GM04504 (cell line): ENCODE measurements at regions not wholly inside any gene's neighbourhood (a gene's known extent, or its start where the extent isn't known, plus 50 kb on each side); places are given as distances from the start of the nearest gene placed in this dataset.
"Not testable (repeated sequence)": the region's sequence is repeated elsewhere in the genome, so short reads cannot be mapped to it uniquely, and the experiment has no call there.

Experiments
- DNase-seq: peaks from one replicate; pipeline ENCODE4 v3.0.0-alpha.2; 2012; ENCODE audit warnings: low read depth

- no peak for DNase-seq
Measured at GRCh38 chr14:59116984-59117415, 71.5 kb upstream of the DAAM1 start.

- DNase-seq: no peak
Measured at GRCh38 chr14:59117754-59118528, 70.5 kb upstream of the DAAM1 start.

- no peak for DNase-seq
Measured at GRCh38 chr14:59120921-59121320, 67.5 kb upstream of the DAAM1 start.

GRCh38 chr14:59123531-59123930 lies 64.9 kb upstream of the DAAM1 start:
- DNase-seq: no peak

- no peak for DNase-seq
Measured at GRCh38 chr14:59123975-59124374, 64.5 kb upstream of the DAAM1 start.

GRCh38 chr14:59125156-59125555 lies 63.3 kb upstream of the DAAM1 start:
- DNase-seq: no peak

GRCh38 chr14:59126714-59127436 lies 61.6 kb upstream of the DAAM1 start:
- DNase-seq: no peak

GRCh38 chr14:59127437-59127732 lies 61.1 kb upstream of the DAAM1 start:
- no peak for DNase-seq

GRCh38 chr14:59130462-59130861 lies 58.0 kb upstream of the DAAM1 start:
- DNase-seq: no peak

- DNase-seq: no peak
Measured at GRCh38 chr14:59131938-59132795, 56.3 kb upstream of the DAAM1 start.

- no peak for DNase-seq
Measured at GRCh38 chr14:59132796-59133494, 55.5 kb upstream of the DAAM1 start.

GRCh38 chr14:59133709-59134108 lies 54.8 kb upstream of the DAAM1 start:
- no peak for DNase-seq

- DNase-seq: no peak
Measured at GRCh38 chr14:59134307-59134706, 54.2 kb upstream of the DAAM1 start.

GRCh38 chr14:59137256-59137655 lies 51.2 kb upstream of the DAAM1 start:
- no peak for DNase-seq

GRCh38 chr14:59138576-59138975 lies 49.9 kb upstream of the DAAM1 start:
- DNase-seq: not testable (repeated sequence)
